GM20000 (cell line): ENCODE measurements at regions not wholly inside any gene's neighbourhood (a gene's known extent, or its start where the extent isn't known, plus 50 kb on each side); places are given as distances from the start of the nearest gene placed in this dataset.

Source experiments
- DNase-seq: peaks from one replicate; pipeline ENCODE4 v3.0.0; 2012; ENCODE audit warnings: low spot score
- TF ChIP-seq, protein P1 (sequence below): IDR thresholded peaks from 2 replicates; pipeline ENCODE4 v1.5.1; 2012; ENCODE audit warnings: mild to moderate bottlenecking, control low read depth; ENCODE audit errors: extremely low read depth, missing control alignments

DNA sequence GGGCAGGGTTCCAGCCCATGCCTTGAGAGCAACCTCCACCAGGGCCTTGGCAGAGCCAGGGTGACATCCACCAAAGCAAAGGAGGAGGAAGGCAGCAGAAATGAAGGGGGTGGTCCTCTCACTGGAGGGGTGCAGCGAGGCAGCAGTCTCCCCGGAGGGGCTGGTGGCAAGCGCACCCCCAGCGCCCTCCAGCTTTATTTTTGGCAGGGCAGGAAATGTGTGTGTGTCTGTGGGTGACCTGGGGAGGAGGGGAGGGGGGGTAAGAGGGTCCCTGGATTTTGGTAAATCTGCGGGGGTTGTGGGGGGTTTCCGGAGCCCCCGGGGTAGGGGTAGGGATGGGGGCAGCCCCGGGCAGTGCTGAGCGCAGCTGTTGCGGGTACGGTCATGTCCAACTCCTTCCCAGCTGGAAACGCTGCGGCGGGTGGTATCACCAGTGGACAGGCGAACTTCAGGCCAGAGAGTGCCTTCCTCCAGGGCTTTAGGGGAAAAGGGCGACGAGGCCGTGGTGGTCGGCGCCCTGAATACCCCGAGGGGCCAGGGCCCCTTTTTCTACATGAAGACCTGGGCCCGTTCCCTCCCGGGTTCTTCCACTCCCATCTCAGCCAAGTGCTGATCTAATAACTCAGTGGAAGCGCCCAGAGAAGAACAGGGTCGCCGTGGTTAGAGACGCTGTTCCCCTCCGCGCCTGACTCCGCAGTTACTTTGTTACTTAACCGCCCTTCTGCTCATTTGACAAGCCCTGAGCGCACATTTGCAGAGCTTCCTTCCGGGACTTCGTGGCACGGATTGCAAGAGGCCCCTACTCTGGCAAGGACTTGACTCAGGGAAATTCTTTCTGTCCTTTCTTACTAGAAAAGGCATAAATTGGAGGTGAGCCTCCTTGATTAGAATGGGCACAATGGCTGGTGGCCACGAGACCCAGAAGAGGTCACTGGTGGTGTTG, 55.2 kb downstream of the FOS start:
- DNase-seq: peak; percentile 49
- TF ChIP-seq, protein P1, sequence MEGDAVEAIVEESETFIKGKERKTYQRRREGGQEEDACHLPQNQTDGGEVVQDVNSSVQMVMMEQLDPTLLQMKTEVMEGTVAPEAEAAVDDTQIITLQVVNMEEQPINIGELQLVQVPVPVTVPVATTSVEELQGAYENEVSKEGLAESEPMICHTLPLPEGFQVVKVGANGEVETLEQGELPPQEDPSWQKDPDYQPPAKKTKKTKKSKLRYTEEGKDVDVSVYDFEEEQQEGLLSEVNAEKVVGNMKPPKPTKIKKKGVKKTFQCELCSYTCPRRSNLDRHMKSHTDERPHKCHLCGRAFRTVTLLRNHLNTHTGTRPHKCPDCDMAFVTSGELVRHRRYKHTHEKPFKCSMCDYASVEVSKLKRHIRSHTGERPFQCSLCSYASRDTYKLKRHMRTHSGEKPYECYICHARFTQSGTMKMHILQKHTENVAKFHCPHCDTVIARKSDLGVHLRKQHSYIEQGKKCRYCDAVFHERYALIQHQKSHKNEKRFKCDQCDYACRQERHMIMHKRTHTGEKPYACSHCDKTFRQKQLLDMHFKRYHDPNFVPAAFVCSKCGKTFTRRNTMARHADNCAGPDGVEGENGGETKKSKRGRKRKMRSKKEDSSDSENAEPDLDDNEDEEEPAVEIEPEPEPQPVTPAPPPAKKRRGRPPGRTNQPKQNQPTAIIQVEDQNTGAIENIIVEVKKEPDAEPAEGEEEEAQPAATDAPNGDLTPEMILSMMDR: no peak

DNA sequence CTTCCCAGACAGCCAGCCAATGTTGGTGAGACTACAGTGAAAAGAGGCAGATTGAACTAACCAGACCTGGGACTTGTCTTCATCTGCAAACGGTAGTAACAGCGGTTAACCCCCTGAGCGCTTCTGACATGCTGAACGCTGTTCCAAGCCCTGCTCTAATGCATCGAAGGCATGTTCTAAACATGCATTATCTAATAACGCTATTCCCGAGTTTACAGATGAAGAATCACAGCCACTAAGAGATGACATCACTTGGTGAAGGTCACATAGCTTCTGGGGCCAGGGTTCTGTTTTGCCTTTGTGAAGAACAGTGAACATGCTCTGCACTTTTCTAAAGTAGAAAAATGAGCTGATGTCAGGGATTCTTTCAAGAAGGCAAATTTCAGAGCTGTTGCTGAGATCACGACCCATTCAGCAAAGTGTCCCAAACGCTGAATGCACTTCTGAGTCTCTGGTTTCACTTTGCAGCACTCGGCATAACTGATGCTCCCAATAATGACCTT, 56.0 kb downstream of the FOS start:
- TF ChIP-seq, protein P1: no peak
- DNase-seq: peak; percentile 21

DNA sequence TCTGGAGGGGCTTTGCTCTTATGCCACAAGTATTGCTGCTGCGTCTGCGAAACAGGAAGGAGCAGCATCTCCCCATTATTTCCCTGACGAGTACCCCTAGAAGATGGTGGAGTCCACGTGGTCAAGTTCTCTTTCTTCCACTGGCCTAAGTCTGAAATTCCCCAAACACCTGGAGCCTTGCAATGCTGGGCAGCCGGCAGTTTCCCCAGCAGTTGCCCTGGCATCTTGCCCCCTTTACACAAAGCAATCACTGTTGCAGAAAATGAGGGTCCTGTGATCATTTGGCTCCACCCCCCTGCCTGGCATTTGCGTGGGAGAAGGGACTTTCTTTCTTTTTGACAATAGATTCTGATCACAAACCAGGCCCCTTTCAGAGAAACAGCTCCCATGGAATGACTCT, 56.9 kb downstream of the FOS start:
- TF ChIP-seq, protein P1: no peak
- DNase-seq: no peak

DNA sequence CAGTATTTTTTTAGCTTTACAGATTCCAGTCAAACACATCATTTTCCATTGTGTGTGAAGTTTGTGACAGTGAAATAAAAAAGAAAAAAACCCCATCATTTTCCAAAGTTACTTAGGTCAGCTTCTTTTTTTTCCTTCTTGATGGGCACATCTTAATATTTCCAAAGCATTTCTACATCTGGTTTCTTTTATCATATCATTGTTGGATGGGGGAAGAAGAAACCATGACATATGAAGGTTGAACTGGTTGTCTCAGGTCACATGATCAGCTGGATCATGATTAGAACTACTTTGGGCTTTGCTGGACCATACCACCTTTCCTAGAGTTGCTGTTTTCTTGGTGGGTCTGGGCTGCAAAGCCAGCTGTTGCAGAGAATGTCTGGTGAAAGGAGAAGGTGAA, 59.8 kb downstream of the FOS start:
- DNase-seq: no peak
- TF ChIP-seq, protein P1: no peak

- TF ChIP-seq, protein P1: no peak
- DNase-seq: no peak
Measured at GRCh38 chr14:75339059-75339458, 60.4 kb downstream of the FOS start.

- TF ChIP-seq, protein P1: no peak
- no peak for DNase-seq
Measured at GRCh38 chr14:75340921-75341320, 62.3 kb downstream of the FOS start.

GRCh38 chr14:75341620-75342019, 63.0 kb downstream of the FOS start:
- TF ChIP-seq, protein P1: no peak
- DNase-seq: no peak
